IPS-18a (cell line): ENCODE measurements at regions not wholly inside any gene's neighbourhood (a gene's known extent, or its start where the extent isn't known, plus 50 kb on each side); places are given as distances from the start of the nearest gene placed in this dataset.

ENCODE experiments used
- H3K27ac ChIP-seq: one replicate; pipeline ENCODE4 v1.5.1; 2013; ENCODE audit warnings: low read length
- H3K27me3 ChIP-seq: one replicate; pipeline ENCODE4 v1.6.1; 2013; ENCODE audit warnings: mild to moderate bottlenecking, low read length; ENCODE audit not compliant: control insufficient read depth, insufficient read depth
- H3K36me3 ChIP-seq: one replicate; pipeline ENCODE4 v1.6.1; 2013; ENCODE audit warnings: low read depth, low read length; ENCODE audit not compliant: control insufficient read depth
- H3K4me1 ChIP-seq: one replicate; pipeline ENCODE4 v1.6.1; 2013; ENCODE audit warnings: low read depth, low read length; ENCODE audit not compliant: control insufficient read depth
- H3K4me3 ChIP-seq: one replicate; pipeline ENCODE4 v1.5.1; 2013; ENCODE audit warnings: low read length
- H3K9ac ChIP-seq: one replicate; pipeline ENCODE4 v1.6.1; 2013; ENCODE audit warnings: mild to moderate bottlenecking, low read length, moderate library complexity
- H3K9me3 ChIP-seq: one replicate; pipeline ENCODE4 v1.6.1; 2013; ENCODE audit warnings: low read depth, low read length; ENCODE audit not compliant: control insufficient read depth

DNA sequence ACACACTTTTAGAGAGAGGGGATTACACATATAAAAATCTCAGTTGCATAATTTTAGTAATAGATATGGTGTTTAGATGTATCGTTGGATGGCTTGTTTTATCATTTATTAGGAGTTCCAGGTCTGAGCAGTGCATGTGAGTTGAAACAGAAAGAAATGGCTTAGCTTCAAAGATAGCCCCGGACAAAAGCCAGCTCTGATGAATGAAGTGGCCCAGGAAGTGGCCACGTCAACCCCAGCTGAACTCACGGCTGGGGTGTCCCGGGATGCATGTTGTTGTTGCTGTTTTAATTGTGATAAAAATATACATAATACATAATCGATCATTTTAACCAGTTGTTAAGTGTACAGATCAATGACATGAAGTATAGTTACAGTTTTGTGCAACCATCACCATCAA is 1513.6 kb downstream of the BRD1 start:
- H3K9ac ChIP-seq = no peak overlapping the region
- no peak overlapping the region for H3K4me3 ChIP-seq
- no peaks in the 10 kb centered on the region for H3K27me3 ChIP-seq
- H3K36me3 ChIP-seq = no peaks in the 10 kb centered on the region
- H3K4me1 ChIP-seq = peaks cover 5% of the 10 kb centered on the region
- no peak overlapping the region for H3K27ac ChIP-seq
- no peaks in the 10 kb centered on the region for H3K9me3 ChIP-seq

DNA sequence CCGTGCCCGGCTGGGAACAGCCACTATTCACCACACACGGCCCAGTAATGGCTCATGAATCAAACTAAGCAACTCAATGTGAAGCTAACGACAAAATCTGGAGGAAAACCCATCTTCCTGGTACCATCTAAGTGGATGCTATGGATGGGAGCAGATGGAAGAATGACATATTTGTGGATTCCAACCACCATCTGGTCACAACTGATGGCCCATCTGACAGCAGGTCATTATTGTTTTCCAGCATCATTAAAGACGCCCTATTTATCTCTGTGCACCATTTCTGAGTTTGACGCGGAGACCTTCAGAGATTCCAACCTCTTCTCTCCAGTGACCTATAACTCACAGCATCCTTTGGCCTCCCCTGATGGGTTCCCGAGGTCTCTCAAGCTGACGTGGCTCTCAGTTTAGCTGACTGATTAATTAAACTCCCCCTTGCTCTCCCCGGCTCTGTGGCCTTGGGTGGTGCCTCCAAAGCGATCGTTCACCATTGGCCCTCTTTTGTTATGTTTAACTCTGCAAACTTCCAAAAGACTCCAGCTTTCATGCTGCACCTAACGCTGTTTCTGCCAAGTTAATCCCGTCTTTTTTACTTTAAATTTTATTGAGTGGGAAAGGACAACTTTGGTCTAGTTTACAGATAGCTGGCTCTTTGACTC is 1514.4 kb downstream of the BRD1 start:
- peaks cover 5% of the 10 kb centered on the region for H3K4me1 ChIP-seq
- no peak overlapping the region for H3K27ac ChIP-seq
- H3K9ac ChIP-seq = no peak overlapping the region
- no peaks in the 10 kb centered on the region for H3K27me3 ChIP-seq
- no peaks in the 10 kb centered on the region for H3K36me3 ChIP-seq
- no peak overlapping the region for H3K4me3 ChIP-seq
- no peaks in the 10 kb centered on the region for H3K9me3 ChIP-seq

DNA sequence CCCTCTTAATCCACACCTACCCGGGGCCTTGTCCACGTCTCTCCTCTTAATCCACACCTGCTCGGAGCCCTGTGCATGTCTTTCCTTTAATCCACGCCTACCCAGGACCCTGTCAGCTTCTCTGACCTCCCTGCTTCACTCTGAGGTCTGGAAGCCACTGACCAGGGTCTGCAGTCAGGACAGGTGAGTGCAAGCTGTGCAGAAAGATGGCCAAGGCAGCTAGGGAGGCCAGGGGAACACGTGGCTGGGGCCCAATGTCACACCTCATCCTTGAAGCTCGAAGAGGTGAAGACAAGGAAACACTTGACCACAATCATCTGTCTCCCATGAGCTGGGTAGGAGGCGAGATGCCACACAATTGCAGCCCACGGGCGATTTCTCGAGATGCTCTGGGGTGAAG is 1516.9 kb downstream of the BRD1 start:
- no peaks in the 10 kb centered on the region for H3K9me3 ChIP-seq
- no peak overlapping the region for H3K4me3 ChIP-seq
- no peaks in the 10 kb centered on the region for H3K36me3 ChIP-seq
- no peak overlapping the region for H3K27ac ChIP-seq
- peaks cover 5% of the 10 kb centered on the region for H3K4me1 ChIP-seq
- H3K9ac ChIP-seq = no peak overlapping the region
- H3K27me3 ChIP-seq = no peaks in the 10 kb centered on the region

DNA sequence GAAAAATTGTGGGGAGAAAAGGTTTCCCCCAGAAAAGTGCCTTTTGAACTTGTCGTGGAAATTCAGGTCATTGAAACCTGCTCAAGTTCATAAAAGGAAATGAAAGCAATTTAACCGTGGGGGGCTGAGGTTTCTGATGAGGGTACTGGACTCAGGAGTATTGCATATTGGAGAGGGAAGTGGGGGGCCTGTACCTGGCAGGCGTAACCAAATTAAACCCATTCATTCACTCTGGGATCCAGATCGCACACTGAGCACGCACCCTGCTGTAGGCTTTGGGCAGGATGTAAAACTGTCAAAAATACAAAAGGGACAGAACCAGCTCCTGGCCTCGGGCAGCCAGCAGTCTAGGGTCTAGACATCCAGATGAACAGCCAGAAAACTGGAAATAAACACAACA is 1517.4 kb downstream of the BRD1 start:
- Histone ChIP-seq H3K9ac (no peak overlapping the region), H3K27ac (no peak overlapping the region), H3K4me3 (no peak overlapping the region), H3K27me3 (no peaks in the 10 kb centered on the region), H3K36me3 (no peaks in the 10 kb centered on the region), H3K9me3 (no peaks in the 10 kb centered on the region), H3K4me1 (peaks cover 5% of the 10 kb centered on the region)

DNA sequence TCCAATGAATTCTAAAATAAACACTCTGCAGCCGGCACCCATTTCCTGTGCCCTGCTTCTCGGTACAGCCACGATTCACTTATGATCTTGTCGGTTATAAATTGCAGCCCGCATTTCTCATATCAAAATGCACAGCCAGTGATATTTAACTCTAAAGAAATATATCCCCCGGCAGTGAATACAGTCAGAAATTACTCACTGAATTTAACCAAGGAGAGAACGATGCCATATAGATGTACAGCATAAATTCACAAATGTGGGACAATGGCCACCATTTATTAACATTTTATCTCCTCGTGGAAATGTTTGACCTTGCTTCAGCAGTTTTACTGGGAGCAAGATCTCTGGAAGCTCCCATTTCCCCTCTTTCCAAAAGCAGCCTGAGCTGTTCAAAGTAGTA is 1517.8 kb downstream of the BRD1 start:
- peaks cover 5% of the 10 kb centered on the region for H3K4me1 ChIP-seq
- H3K36me3 ChIP-seq = no peaks in the 10 kb centered on the region
- H3K9me3 ChIP-seq = no peaks in the 10 kb centered on the region
- no peaks in the 10 kb centered on the region for H3K27me3 ChIP-seq
- H3K27ac ChIP-seq = no peak overlapping the region
- H3K9ac ChIP-seq = no peak overlapping the region
- no peak overlapping the region for H3K4me3 ChIP-seq

DNA sequence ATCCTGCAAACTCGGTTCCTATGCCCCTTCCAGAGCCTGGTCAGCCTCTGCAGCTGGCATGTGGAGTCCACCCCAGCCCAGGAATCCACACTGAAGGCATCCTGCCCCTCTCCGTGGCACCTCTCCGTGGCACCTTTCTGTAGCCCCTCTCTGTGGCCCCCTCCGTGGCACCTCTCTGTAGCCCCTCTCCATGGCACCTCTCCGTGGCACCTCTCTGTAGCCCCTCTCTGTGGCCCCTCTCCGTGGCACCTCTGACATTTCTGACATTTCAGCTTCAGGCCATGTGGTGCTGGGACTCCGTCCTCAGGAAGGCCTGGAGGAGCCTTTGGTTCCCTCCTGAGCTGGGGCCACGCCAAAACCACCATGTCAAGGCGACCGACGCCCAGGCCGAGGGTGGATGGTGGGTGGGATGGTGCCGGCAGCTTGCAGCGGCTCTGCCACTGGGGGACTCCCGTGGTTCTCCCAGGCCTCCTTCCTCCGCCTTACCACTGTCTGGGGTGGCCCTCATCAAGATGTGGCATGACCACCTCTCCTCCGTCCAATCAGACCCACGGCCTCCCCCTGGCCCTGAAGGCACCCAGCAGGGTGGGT is 1518.5 kb downstream of the BRD1 start:
- peaks cover 5% of the 10 kb centered on the region for H3K4me1 ChIP-seq
- no peaks in the 10 kb centered on the region for H3K36me3 ChIP-seq
- no peak overlapping the region for H3K4me3 ChIP-seq
- no peaks in the 10 kb centered on the region for H3K9me3 ChIP-seq
- H3K9ac ChIP-seq = no peak overlapping the region
- no peaks in the 10 kb centered on the region for H3K27me3 ChIP-seq
- no peak overlapping the region for H3K27ac ChIP-seq

DNA sequence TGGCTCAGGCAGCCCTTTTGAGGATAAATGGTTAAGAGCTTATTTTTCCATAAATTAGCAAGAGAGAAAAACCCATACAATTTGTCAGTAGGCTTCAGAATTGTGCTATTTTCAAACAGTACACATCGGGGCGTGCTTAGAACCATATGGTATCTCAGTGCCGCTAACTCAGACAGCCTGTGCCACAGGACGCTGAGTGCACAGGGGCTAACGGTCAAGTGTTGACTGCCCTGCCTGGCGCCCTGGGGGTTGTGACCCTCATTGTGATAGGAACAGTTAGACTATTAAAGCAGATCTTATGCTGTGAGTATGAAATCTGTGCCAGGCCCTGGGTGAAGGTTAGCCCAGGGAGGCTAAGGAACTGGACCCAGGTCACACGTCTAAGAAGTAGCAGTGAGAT is 1519.7 kb downstream of the BRD1 start:
- Histone ChIP-seq H3K27me3 (no peaks in the 10 kb centered on the region), H3K27ac (no peak overlapping the region), H3K9ac (no peak overlapping the region), H3K36me3 (no peaks in the 10 kb centered on the region), H3K4me1 (no peaks in the 10 kb centered on the region), H3K4me3 (no peak overlapping the region), H3K9me3 (no peaks in the 10 kb centered on the region)

DNA sequence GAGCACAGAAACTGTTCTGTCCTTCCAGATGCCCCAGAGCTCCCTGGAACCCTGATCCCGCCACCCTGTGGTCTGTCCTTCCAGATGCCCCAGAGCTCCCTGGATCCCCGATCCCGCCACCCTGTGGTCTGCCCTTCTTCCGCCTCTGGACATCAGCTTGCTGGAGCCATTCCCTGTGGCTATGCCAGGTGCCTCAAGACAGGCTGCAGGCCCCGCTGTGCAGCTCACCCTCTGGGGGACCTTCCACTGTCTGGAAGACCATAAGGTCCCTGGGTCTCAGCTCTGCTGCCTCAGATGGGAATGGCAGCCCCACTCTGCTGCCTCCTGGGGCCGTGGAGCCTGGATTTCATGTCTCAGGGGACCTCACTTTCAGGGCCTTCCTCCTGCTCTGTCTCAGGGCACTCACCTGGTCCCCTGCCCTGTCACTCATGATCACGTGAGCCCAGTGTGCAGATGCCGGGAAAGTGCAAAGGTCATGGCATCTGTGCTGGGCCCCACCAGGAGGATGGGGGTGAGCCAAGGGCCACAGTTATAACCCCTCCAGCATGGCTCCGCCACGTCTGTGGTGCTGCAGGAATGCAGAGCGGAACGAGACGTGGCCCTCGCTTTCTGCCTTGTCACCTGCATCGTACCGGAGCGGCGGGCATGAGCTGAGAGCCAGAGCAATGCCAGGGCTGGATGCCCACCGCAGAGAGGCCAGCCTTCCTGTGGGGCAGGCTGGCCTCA is 1520.7 kb downstream of the BRD1 start:
- Histone ChIP-seq H3K27me3 (no peaks in the 10 kb centered on the region), H3K27ac (no peak overlapping the region), H3K9ac (no peak overlapping the region), H3K4me1 (no peaks in the 10 kb centered on the region), H3K9me3 (no peaks in the 10 kb centered on the region), H3K4me3 (no peak overlapping the region), H3K36me3 (no peaks in the 10 kb centered on the region)

DNA sequence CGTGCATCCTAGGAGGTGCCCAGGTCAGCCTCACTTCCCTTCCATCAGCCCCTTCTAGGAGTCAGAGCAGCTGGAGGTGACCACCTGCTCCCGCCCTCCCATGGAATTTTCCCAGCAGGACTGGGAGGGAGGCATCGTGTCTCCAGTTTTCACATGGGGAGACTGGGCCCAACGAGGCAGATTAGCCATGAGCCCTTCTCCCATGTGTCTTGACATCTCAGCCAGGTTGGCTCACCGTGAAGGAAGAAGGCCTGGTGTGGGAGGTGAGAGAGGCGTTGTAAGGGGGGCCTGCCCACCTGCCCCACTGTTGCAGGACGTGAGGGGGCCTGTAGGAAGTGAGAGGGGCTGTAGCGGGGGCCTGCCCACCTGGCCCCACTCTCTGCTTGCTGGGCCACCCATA is 1521.4 kb downstream of the BRD1 start:
- no peaks in the 10 kb centered on the region for H3K36me3 ChIP-seq
- H3K4me3 ChIP-seq = no peak overlapping the region
- no peak overlapping the region for H3K9ac ChIP-seq
- no peaks in the 10 kb centered on the region for H3K9me3 ChIP-seq
- H3K27ac ChIP-seq = no peak overlapping the region
- no peaks in the 10 kb centered on the region for H3K27me3 ChIP-seq
- no peaks in the 10 kb centered on the region for H3K4me1 ChIP-seq

DNA sequence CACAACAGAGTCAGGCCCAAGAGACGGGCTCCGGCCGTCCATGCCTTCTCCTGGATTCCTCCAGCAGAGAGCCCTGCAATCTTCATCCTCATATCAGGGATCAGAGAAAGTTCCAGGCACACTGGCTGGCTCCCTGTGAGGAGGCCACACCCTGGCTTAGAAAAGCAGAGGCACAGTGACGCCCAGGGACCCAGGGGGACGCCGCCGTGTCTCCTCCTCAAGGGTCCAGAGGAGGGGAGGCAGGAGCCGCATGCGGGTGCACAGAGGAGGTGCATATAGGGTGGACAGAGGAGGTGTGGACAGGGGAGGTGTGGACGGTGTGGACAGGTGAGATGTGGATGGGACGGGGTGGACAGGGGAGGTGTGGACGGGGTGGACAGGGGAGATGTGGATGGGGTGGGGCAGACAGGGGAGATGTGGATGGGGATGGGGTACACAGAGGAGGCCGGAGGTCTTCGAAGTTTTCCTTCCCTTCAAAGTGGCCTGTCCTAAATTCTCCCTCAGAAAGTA is 1521.9 kb downstream of the BRD1 start:
- Histone ChIP-seq H3K9ac (no peak overlapping the region), H3K9me3 (no peaks in the 10 kb centered on the region), H3K4me1 (no peaks in the 10 kb centered on the region), H3K27me3 (no peaks in the 10 kb centered on the region), H3K27ac (no peak overlapping the region), H3K36me3 (no peaks in the 10 kb centered on the region), H3K4me3 (no peak overlapping the region)

DNA sequence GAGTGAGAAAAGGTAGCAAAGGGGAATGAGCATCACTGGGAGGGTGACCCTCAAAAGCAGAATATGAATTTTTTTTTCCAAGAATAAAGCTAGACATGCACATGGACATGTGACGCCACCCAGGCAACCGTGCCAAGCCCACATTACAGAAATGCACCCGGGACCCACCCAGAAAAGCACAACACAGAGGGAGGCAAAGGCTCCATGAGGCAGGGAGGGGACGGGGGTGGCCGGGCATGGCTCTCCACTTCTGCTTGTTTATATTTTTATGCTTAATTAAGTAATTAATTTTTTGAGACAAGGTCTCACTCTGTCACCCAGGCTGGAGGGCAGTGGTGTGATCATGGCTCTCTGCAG is 1524.3 kb downstream of the BRD1 start:
- Histone ChIP-seq H3K27ac (no peak overlapping the region), H3K4me1 (no peaks in the 10 kb centered on the region), H3K9me3 (no peaks in the 10 kb centered on the region), H3K9ac (no peak overlapping the region), H3K27me3 (no peaks in the 10 kb centered on the region), H3K36me3 (no peaks in the 10 kb centered on the region), H3K4me3 (no peak overlapping the region)
